RWPE1 (cell line): ENCODE measurements at regions not wholly inside any gene's neighbourhood (a gene's known extent, or its start where the extent isn't known, plus 50 kb on each side); places are given as distances from the start of the nearest gene placed in this dataset.
A peak's percentile ranks its signal among the peaks of the same experiment; 100 is the strongest.

ENCODE experiments used
- CTCF ChIA-PET: fragments of 350-600 bp; sonication (Branson Sonifier 250); formaldehyde crosslinking; extraction: SDS; loops from one replicate; lab custom pipeline; 2021; lab: Yijun Ruan, JAX
- POLR2A ChIA-PET: fragments of 400-600 bp; formaldehyde crosslinking; extraction: SDS; loops from one replicate; lab custom pipeline; 2020; ENCODE audit warnings: antibody characterized with exemption; ENCODE audit not compliant: low non-redundant PET; lab: Yijun Ruan, JAX
- DNase-seq: peaks from one replicate; pipeline ENCODE4 v3.0.0; 2012; ENCODE audit warnings: low spot score
- H3K27ac ChIP-seq: fragments of 450-650 bp; 2 replicates; pipeline ENCODE4 v1.5.1; 2017
- TF ChIP-seq, protein P1 (sequence below): fragments of 450-650 bp; conservative IDR thresholded peaks from 2 replicates; pipeline ENCODE4 v1.5.1; 2017; ENCODE audit warnings: low read depth, mild to moderate bottlenecking

GRCh38 chr14:34098985-34099349 is 148.1 kb upstream of the EGLN3 start:
- H3K27ac ChIP-seq: no peak overlapping the region
- TF ChIP-seq, protein P1, sequence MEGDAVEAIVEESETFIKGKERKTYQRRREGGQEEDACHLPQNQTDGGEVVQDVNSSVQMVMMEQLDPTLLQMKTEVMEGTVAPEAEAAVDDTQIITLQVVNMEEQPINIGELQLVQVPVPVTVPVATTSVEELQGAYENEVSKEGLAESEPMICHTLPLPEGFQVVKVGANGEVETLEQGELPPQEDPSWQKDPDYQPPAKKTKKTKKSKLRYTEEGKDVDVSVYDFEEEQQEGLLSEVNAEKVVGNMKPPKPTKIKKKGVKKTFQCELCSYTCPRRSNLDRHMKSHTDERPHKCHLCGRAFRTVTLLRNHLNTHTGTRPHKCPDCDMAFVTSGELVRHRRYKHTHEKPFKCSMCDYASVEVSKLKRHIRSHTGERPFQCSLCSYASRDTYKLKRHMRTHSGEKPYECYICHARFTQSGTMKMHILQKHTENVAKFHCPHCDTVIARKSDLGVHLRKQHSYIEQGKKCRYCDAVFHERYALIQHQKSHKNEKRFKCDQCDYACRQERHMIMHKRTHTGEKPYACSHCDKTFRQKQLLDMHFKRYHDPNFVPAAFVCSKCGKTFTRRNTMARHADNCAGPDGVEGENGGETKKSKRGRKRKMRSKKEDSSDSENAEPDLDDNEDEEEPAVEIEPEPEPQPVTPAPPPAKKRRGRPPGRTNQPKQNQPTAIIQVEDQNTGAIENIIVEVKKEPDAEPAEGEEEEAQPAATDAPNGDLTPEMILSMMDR: no peak; the same call in 1 of the 2 replicates
- CTCF ChIA-PET: interaction anchor here (0.6 to 1.8 kb wide), 19 partner anchors 11 to 1014 kb away, joined by 3 to 15 read pairs (median 3); no protein-coding TSS in a partner anchor
- POLR2A ChIA-PET: no interaction called here
- no peak for DNase-seq

DNA sequence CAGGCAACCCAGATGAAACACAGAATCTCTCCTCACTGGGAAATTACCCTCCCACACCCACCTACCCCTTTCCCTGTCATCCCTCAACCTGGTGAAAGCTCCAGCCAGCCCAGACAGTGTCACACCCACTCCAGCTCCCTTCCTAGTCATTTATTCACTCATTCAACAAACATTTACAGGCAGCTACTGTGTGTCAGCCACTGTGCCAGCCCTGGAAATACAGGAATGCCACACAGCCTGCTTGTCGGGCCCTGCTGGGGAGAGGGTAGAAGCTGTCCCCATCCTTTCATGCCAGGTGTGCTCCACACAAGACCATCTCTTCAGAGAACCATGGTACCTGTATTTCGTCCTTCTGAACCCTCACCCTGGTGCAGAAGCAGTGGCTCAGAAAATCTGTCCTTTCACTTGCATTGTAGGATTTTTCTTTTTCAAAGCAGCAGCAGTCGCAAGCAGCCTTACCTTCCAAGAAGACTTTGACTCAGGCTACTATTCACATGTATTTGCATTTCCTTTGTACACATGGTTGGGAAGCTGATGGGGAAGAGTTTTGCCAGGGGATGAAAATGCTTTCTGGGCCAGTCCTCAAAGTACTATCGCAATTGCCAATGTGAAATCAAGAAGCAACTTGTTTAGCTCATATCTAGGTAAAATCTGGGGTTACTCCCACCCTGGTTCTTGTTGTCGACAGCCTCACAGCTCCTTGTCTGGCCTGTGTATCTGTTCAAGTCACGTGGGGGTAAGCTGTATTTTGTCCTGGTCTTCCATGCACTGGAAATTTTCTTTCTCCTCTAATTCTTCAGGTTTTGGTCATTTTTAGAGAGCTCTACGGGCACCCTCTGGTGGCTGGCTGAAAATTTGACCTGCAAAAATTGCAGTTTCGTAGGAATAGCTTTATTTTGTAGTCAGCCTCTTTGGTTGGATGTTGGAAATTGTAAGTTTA is 147.4 kb upstream of the EGLN3 start:
- peak; percentile 48 for DNase-seq
- TF ChIP-seq, protein P1: peak; percentile 69
- CTCF ChIA-PET: interaction anchor here (0.5 to 1.8 kb wide), 21 partner anchors 10 to 1015 kb away, joined by 3 to 15 read pairs (median 3); no protein-coding TSS in a partner anchor
- H3K27ac ChIP-seq: no peak overlapping the region
- POLR2A ChIA-PET: no interaction called here

DNA sequence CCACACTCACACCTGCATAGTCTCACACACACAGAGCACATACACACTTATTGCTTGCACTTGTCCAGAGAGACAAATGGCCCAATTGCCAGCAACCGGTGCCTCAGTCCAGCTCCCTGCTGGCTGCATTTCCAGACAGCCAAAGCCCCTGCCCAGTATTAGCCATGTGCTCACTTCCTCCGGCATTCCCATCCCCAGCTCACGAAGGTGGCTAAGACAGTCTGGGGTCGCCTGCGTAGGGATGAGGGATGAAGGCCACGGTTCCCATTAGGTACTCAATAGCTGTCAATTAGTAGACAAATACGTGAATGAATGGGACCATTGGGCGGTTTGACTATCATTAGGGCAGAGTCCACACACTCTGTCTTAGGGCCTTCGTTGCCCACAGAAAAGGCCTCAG is 146.8 kb upstream of the EGLN3 start:
- no peak for DNase-seq
- ChIA-PET POLR2A (no interaction called here), CTCF (interaction anchor here (1.6 to 1.8 kb wide), 2 partner anchors 248 to 255 kb away, joined by 7 to 15 read pairs; no protein-coding TSS in a partner anchor)
- H3K27ac ChIP-seq: no peak overlapping the region
- TF ChIP-seq, protein P1: no peak

DNA sequence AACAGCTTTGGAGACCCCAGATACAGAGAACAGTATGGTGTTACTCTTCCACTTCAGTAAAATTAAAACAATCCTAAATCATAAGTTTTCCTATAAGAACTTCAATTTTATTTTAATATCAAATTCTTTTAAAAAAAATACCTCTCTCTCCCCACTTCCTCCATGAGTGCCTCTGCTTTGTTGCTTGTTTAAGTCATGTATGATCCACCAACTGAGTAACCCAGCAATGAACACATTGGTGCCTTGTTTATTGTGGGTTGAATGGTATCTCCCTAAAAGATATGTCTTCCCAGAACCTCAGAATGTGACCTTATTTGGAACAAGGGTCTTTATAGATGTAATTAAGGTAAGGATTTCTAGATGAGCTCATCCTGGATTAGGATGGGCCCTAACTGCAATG is 143.5 kb upstream of the EGLN3 start:
- POLR2A ChIA-PET: no interaction called here
- CTCF ChIA-PET: interaction anchor here (0.5 kb wide), 1 partner anchor 51 kb away, joined by 3 read pairs; no protein-coding TSS in a partner anchor
- TF ChIP-seq, protein P1: no peak
- H3K27ac ChIP-seq: no peak overlapping the region
- DNase-seq: no peak

DNA sequence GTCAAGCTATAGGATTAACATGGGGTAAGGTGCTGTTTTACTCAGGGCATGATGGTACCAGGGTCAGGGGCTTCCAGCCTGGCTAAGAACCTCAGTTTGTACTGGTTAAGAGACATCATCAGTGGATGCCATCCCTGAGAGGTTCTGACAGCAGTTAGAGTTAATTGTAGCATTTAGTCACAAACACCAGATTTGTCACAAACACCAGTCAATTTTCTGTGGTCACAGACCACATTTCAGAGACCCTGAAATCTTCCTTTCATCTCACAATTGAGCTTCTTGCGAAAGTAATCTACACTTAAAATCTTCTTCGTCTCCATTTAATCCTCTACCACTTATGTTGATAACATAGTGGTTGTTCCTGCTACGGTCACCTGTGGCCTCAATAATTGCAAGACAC is 143.0 kb upstream of the EGLN3 start:
- TF ChIP-seq, protein P1: no peak
- CTCF ChIA-PET: no interaction called here
- no peak for DNase-seq
- POLR2A ChIA-PET: no interaction called here
- H3K27ac ChIP-seq: no peak overlapping the region

GRCh38 chr14:34090451-34090850 is 139.6 kb upstream of the EGLN3 start:
- H3K27ac ChIP-seq: no peak overlapping the region
- DNase-seq: no peak
- CTCF ChIA-PET: no interaction called here
- POLR2A ChIA-PET: no interaction called here
- TF ChIP-seq, protein P1: no peak
